MM.1S (cell line): ENCODE measurements at regions not wholly inside any gene's neighbourhood (a gene's known extent, or its start where the extent isn't known, plus 50 kb on each side); places are given as distances from the start of the nearest gene placed in this dataset.

Experiments used
- EZH2phosphoT487 ChIP-seq: fragments of 300-600 bp; sonication (generic); IDR thresholded peaks from 2 replicates; pipeline ENCODE4 v1.6.1; 2018; ENCODE audit warnings: antibody characterized with exemption, low read length
- TF ChIP-seq, protein P1 (sequence below): fragments of 300-600 bp; sonication (generic); IDR thresholded peaks from 2 replicates; pipeline ENCODE4 v1.5.1; 2016; ENCODE audit warnings: antibody characterized with exemption, low read length, mixed read lengths

DNA sequence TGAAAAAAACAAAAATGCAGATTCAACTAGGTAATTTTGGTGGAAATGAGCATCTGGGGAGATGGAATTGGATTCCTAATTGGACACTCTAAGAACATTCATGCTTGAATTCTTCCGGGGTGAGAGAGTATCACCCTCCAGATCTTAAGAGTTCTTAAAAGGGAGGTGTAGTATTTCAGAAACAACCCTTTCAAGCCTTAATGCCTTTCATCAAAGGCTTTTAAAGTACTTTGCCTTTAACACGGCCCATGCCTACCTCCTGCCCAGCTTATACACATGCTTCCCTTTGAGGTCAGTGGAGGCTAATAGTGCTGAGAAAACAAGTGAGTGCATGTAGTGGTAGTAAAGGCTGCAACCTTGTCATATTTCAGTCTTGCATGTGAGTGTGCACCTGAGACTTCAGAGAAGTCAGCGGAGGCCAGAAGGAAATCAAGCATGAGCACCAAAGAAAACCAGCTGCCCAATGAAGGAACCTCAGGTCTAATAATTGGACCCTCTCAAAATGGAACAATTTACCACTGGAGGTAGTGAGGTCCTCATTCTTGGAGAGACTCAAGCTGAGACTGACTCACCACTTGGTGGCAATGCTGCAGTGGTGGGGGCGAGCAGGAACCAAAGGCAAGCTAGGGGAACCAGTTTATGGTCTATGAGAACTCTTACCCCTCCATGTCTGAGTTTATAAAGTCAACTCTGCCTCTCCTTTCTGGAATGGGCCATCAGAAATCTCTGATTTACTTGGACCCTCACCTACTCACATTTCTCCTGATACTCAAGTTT lies 98.4 kb upstream of the GDNF start:
- TF ChIP-seq, protein P1, sequence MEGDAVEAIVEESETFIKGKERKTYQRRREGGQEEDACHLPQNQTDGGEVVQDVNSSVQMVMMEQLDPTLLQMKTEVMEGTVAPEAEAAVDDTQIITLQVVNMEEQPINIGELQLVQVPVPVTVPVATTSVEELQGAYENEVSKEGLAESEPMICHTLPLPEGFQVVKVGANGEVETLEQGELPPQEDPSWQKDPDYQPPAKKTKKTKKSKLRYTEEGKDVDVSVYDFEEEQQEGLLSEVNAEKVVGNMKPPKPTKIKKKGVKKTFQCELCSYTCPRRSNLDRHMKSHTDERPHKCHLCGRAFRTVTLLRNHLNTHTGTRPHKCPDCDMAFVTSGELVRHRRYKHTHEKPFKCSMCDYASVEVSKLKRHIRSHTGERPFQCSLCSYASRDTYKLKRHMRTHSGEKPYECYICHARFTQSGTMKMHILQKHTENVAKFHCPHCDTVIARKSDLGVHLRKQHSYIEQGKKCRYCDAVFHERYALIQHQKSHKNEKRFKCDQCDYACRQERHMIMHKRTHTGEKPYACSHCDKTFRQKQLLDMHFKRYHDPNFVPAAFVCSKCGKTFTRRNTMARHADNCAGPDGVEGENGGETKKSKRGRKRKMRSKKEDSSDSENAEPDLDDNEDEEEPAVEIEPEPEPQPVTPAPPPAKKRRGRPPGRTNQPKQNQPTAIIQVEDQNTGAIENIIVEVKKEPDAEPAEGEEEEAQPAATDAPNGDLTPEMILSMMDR, result no peak
- no peak for TF ChIP-seq EZH2phosphoT487
